IgD-negative memory B cell (primary cell): ENCODE measurements at regions not wholly inside any gene's neighbourhood (a gene's known extent, or its start where the extent isn't known, plus 50 kb on each side); places are given as distances from the start of the nearest gene placed in this dataset.
"Not testable (repeated sequence)": the region's sequence is repeated elsewhere in the genome, so short reads cannot be mapped to it uniquely, and the experiment has no call there.

Experiments
- H3K27ac Mint-ChIP-seq, 3 donors: one replicate each; pipeline ENCODE4 v1.8.0; 2020 to 2022; ENCODE audit warnings: mild to moderate bottlenecking in 3 of 3, mixed read lengths in 3 of 3, moderate library complexity in 1 of 3
- H3K27me3 Mint-ChIP-seq: one replicate; pipeline ENCODE4 v1.8.0; 2021; ENCODE audit warnings: mixed read lengths
- H3K36me3 Mint-ChIP-seq: one replicate; pipeline ENCODE4 v1.8.0; 2020; ENCODE audit warnings: mild to moderate bottlenecking, mixed read lengths
- H3K4me1 Mint-ChIP-seq, 3 donors: one replicate each; pipeline ENCODE4 v1.8.0; 2020 to 2022; ENCODE audit warnings: mixed read lengths in 3 of 3, mild to moderate bottlenecking in 1 of 3
- H3K4me3 Mint-ChIP-seq, 4 donors: one replicate each; pipeline ENCODE4 v1.8.0; 2020 to 2022; ENCODE audit warnings: mild to moderate bottlenecking in 4 of 4, mixed read lengths in 4 of 4, moderate library complexity in 3 of 4
- H3K9me3 Mint-ChIP-seq, 3 donors: one replicate each; pipeline ENCODE4 v1.8.0; 2020 to 2021; ENCODE audit warnings: mixed read lengths in 3 of 3, mild to moderate bottlenecking in 1 of 3

DNA sequence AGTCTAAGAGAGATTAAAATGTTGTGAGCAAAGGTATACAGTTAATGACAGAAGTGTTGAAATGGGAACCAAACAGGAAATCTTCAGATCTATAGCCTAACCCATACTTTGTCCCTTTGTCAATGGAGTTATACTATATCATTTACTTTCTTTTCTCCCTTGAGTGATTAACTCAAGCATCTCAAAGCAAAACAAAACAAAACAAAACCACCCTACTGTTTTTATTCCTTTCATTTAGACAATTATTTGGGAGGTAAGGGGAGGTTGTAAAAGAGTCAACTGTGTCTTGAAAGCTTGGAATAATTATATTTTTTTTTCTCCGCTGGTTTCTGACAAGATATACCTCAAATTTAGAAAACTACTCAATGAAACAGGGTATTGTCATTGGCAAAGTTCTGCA, 139.8 kb upstream of the HMGN3 start:
- no peak overlapping the region for H3K4me3 Mint-ChIP-seq
- no peak overlapping the region for H3K27ac Mint-ChIP-seq
- no peaks in the 10 kb centered on the region for H3K27me3 Mint-ChIP-seq
- H3K36me3 Mint-ChIP-seq = no peaks in the 10 kb centered on the region
- peaks cover 0 to 10% (median 4%) of the 10 kb centered on the region in 3 donors for H3K9me3 Mint-ChIP-seq
- no peaks in the 10 kb centered on the region for H3K4me1 Mint-ChIP-seq

DNA sequence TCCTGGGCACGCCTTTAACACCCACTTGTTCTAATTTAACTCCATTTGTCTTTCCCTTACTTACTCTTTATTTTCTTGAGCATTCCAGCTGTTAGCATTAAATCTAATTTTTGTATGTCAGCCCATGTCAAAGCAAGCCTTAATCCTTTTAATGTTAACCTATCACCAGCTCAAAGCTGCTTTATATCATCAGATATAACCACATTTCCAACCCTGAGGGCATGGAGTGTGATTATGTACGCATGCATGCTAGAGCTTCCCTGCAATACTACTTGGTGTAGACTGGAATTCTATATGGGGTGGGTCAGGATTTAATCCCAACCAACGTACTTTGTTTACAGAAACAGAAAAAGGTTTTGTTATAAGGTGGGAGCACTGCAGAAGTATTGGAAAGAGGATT, 139.4 kb upstream of the HMGN3 start:
- H3K27ac Mint-ChIP-seq = no peak overlapping the region
- H3K9me3 Mint-ChIP-seq = peaks cover 0 to 10% (median 4%) of the 10 kb centered on the region in 3 donors
- H3K36me3 Mint-ChIP-seq = no peaks in the 10 kb centered on the region
- H3K4me1 Mint-ChIP-seq = no peaks in the 10 kb centered on the region
- no peak overlapping the region for H3K4me3 Mint-ChIP-seq
- no peaks in the 10 kb centered on the region for H3K27me3 Mint-ChIP-seq

- H3K36me3 Mint-ChIP-seq = no peaks in the 10 kb centered on the region
- no peaks in the 10 kb centered on the region for H3K4me1 Mint-ChIP-seq
- H3K27me3 Mint-ChIP-seq = no peaks in the 10 kb centered on the region
- H3K9me3 Mint-ChIP-seq = peaks cover 0 to 10% (median 4%) of the 10 kb centered on the region in 3 donors
- H3K4me3 Mint-ChIP-seq = no peak overlapping the region
- H3K27ac Mint-ChIP-seq = no peak overlapping the region
Measured at GRCh38 chr6:79373246-79373645, 138.8 kb upstream of the HMGN3 start.

DNA sequence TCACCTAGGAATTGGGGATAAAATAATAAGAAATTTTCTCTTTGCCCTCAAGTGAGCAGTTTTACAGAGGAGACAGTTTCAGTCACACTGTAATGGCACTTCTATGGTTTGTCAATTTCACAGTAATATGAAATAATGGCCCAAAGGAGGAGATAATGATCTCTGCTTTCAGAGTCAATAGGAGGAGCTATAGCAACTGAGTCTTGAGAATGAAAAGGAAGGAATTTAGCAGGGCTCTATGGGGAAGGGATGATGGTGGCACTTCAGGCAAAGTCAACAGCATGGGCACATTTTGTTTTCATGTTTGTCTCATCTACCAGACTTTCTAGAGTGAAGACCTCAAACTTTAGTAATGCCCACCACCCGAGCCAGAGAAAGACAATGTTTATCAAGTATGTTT, 138.3 kb upstream of the HMGN3 start:
- H3K4me3 Mint-ChIP-seq = no peak overlapping the region
- peaks cover under 1% of the 10 kb centered on the region for H3K27me3 Mint-ChIP-seq
- peaks cover 1 to 12% (median 4%) of the 10 kb centered on the region in 3 donors for H3K9me3 Mint-ChIP-seq
- no peak overlapping the region for H3K27ac Mint-ChIP-seq
- no peaks in the 10 kb centered on the region for H3K36me3 Mint-ChIP-seq
- no peaks in the 10 kb centered on the region for H3K4me1 Mint-ChIP-seq

DNA sequence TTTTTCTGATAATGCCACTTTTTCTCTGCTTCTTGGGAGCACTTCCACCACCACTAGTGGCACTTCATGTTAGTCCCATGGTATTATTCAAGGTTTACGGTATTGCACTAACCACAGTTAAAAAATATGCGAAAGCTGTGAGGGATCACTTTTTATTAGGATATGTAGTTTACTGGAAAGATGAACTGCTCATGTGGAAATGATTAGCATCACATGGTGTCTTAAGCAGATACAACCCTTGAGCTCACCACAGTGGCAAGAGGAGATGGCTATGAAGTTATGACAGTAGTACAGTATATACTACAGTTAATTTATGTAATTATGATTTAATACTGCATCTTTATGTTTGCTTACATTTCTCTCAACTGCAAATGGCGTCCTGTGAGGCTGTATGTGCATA, 134.5 kb upstream of the HMGN3 start:
- Mint-ChIP-seq H3K27me3 (peaks cover 2% of the 10 kb centered on the region), H3K27ac (no peak overlapping the region), H3K4me3 (no peak overlapping the region), H3K4me1 (no peaks in the 10 kb centered on the region), H3K9me3 (peaks cover 8 to 18% (median 8%) of the 10 kb centered on the region in 3 donors), H3K36me3 (no peaks in the 10 kb centered on the region)

- H3K27me3 Mint-ChIP-seq, H3K4me1 Mint-ChIP-seq, H3K36me3 Mint-ChIP-seq, H3K27ac Mint-ChIP-seq, H3K4me3 Mint-ChIP-seq: not testable (repeated sequence)
- peaks cover 4 to 16% (median 11%) of the 10 kb centered on the region in 3 donors for H3K9me3 Mint-ChIP-seq
Measured at GRCh38 chr6:79363441-79363840, 129.0 kb upstream of the HMGN3 start.

GRCh38 chr6:79361074-79361473, 126.6 kb upstream of the HMGN3 start:
- not testable (repeated sequence) for H3K4me3 Mint-ChIP-seq, H3K27ac Mint-ChIP-seq, H3K27me3 Mint-ChIP-seq, H3K9me3 Mint-ChIP-seq, H3K4me1 Mint-ChIP-seq, H3K36me3 Mint-ChIP-seq

- Mint-ChIP-seq H3K27ac (no peak overlapping the region), H3K9me3 (peaks cover 4 to 21% (median 6%) of the 10 kb centered on the region in 3 donors), H3K27me3 (peaks cover 1% of the 10 kb centered on the region), H3K4me1 (no peaks in the 10 kb centered on the region), H3K36me3 (no peaks in the 10 kb centered on the region), H3K4me3 (no peak overlapping the region)
Measured at GRCh38 chr6:79353226-79353625, 118.7 kb upstream of the HMGN3 start.

DNA sequence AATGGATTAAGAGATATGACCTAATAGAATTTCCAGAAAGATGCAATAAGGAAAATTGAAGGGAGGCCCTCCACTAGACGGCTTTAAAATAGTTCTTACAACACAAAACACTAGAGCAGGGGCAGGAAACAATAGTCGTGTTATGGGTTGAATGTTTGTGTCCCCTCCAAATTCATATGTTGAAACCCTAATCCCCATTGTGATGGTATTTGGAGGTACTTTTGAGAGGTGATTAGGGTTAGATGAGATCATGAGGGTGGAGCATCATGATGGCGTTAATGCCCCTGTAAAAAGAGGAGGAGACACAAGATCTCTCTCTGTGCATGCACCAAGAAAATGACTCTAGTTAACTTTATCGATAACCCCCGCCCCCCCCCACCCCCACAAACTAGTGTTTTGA, 104.0 kb upstream of the HMGN3 start:
- Mint-ChIP-seq H3K27ac (no peak overlapping the region), H3K27me3 (no peaks in the 10 kb centered on the region), H3K9me3 (peaks cover 3 to 5% (median 3%) of the 10 kb centered on the region in 3 donors), H3K4me3 (no peak overlapping the region), H3K4me1 (no peaks in the 10 kb centered on the region), H3K36me3 (no peaks in the 10 kb centered on the region)

DNA sequence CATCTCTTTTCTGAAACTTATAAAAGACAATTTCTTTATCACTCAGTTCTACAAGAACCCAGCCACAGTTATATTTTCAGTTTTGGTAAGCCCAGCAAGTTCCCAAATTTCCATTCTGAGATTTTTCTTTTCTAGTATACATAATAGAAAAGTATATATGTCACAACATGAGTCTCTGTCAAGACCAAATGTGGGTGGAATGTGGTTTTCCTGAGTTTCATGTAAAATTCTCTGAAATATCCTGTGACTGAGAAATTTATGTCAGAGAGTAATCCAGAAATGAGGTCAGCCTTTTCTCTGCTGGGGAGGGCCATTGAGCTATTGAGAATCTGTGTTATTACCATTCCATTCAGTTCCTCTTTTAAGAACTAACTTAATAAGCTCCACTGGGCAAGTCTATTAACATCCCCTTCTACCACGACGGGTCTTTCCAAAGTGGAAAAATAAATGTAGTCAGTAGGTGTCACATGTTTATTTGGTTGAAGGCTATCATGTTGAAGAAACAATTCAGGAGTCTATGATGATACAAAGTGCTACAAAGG, 100.7 kb upstream of the HMGN3 start:
- no peaks in the 10 kb centered on the region for H3K4me1 Mint-ChIP-seq
- no peak overlapping the region for H3K4me3 Mint-ChIP-seq
- H3K36me3 Mint-ChIP-seq = peaks cover 2% of the 10 kb centered on the region
- peaks cover 0 to 2% (median 0%) of the 10 kb centered on the region in 3 donors for H3K9me3 Mint-ChIP-seq
- peaks cover 6% of the 10 kb centered on the region for H3K27me3 Mint-ChIP-seq
- no peak overlapping the region for H3K27ac Mint-ChIP-seq

DNA sequence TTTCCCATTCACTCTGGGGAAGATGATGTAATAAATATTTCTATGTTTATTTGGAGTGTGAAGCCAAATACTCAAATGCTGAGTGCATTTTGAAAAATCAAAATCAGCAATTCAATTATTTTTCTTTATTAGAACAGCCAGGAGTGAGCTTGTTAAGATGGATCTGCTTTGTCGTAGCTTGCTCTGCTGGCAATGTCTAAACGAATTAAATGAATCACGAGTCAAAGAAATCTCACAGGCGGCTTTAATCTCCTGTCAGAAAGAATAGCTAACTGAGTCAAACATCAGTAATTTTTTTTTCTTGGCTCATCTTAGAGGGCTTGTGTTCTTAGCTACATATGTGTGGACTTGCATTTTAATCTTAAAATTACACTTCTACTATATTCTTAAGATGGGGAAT, 100.2 kb upstream of the HMGN3 start:
- Mint-ChIP-seq H3K4me3 (no peak overlapping the region), H3K4me1 (no peaks in the 10 kb centered on the region), H3K27ac (no peak overlapping the region), H3K27me3 (peaks cover 6% of the 10 kb centered on the region), H3K36me3 (peaks cover 2% of the 10 kb centered on the region), H3K9me3 (peaks cover 0 to 2% (median 2%) of the 10 kb centered on the region in 3 donors)

DNA sequence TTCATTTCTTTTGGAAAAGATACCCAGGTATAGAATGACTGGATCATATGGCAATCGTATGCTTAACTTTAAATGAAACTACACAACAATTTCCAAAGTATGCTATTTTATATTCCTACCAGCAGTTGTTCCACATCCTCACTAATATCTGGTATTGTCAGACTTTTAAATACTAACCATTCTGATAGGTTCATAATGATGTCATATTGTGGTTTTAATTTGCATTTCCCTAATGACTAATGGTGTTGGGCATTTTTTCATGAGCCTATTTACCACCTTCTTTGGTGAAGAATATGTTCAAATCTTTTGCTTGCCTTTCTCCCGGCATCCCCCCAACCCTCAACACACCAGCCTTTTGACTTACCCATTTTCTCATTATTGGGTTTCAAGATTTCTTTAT, 96.2 kb upstream of the HMGN3 start:
- no peak overlapping the region for H3K4me3 Mint-ChIP-seq
- H3K9me3 Mint-ChIP-seq = peaks cover 2 to 5% (median 5%) of the 10 kb centered on the region in 3 donors
- peaks cover 6% of the 10 kb centered on the region for H3K27me3 Mint-ChIP-seq
- no peaks in the 10 kb centered on the region for H3K4me1 Mint-ChIP-seq
- H3K27ac Mint-ChIP-seq = no peak overlapping the region
- peaks cover 2% of the 10 kb centered on the region for H3K36me3 Mint-ChIP-seq

- no peaks in the 10 kb centered on the region for H3K4me1 Mint-ChIP-seq
- H3K27ac Mint-ChIP-seq = no peak overlapping the region
- no peaks in the 10 kb centered on the region for H3K27me3 Mint-ChIP-seq
- H3K9me3 Mint-ChIP-seq = peaks cover 0 to 2% (median 0%) of the 10 kb centered on the region in 3 donors
- H3K36me3 Mint-ChIP-seq = no peaks in the 10 kb centered on the region
- no peak overlapping the region for H3K4me3 Mint-ChIP-seq
Measured at GRCh38 chr6:79313254-79313653, 78.8 kb upstream of the HMGN3 start.

DNA sequence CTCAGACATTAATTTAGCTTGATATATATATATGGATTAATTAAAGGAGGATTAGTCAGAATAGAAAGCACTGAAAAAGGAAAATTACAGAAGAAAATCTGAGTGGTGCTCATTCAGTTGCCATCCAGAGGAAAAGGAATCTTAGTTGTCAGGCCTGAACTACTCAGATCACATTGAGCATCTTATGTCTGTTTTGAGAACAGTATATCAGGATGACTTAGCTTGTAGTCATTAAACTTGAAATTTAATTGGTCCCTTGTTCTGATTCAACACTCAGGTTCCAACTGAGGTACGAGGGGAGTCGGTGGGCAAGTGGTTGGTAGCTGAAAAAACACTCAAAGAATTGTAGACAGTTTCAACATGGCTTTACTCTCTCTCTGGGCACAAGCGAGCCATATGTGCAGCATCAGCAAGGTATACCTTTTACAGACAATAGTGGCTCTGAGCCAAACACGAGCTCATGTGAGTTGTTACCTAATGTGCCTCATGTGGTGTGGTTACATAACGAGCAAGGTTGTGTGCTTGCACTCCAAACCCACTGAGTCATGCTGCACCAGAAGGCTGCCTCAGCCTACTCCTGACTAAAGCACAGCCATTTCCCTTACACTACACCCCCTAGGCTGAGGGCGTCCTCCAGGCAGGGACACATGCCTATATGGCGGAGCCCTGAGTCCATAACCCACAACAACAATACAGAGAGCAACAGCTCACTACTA, 73.0 kb upstream of the HMGN3 start:
- Mint-ChIP-seq H3K36me3 (no peaks in the 10 kb centered on the region), H3K4me1 (peaks cover 0 to 3% (median 0%) of the 10 kb centered on the region in 3 donors), H3K9me3 (no peaks in the 10 kb centered on the region), H3K27me3 (no peaks in the 10 kb centered on the region), H3K4me3 (no peak overlapping the region), H3K27ac (peak overlapping the region in 1 of 3 donors; percentile 33)

GRCh38 chr6:79305020-79305419, 70.5 kb upstream of the HMGN3 start:
- H3K4me3 Mint-ChIP-seq = no peak overlapping the region
- H3K27me3 Mint-ChIP-seq = no peaks in the 10 kb centered on the region
- peaks cover 0 to 3% (median 0%) of the 10 kb centered on the region in 3 donors for H3K4me1 Mint-ChIP-seq
- no peaks in the 10 kb centered on the region for H3K36me3 Mint-ChIP-seq
- no peaks in the 10 kb centered on the region for H3K9me3 Mint-ChIP-seq
- H3K27ac Mint-ChIP-seq = no peak overlapping the region

- Mint-ChIP-seq H3K27ac (no peak overlapping the region), H3K36me3 (no peaks in the 10 kb centered on the region), H3K4me3 (no peak overlapping the region), H3K4me1 (peaks cover 0 to 3% (median 0%) of the 10 kb centered on the region in 3 donors), H3K9me3 (no peaks in the 10 kb centered on the region), H3K27me3 (peaks cover 3% of the 10 kb centered on the region)
Measured at GRCh38 chr6:79302341-79302740, 67.9 kb upstream of the HMGN3 start.
